ENCODE measurements at regions not wholly inside any gene's neighbourhood (a gene's known extent, or its start where the extent isn't known, plus 50 kb on each side); places are given as distances from the start of the nearest gene placed in this dataset.
"Not testable (repeated sequence)": the region's sequence is repeated elsewhere in the genome, so short reads cannot be mapped to it uniquely, and the experiment has no call there.

DNA sequence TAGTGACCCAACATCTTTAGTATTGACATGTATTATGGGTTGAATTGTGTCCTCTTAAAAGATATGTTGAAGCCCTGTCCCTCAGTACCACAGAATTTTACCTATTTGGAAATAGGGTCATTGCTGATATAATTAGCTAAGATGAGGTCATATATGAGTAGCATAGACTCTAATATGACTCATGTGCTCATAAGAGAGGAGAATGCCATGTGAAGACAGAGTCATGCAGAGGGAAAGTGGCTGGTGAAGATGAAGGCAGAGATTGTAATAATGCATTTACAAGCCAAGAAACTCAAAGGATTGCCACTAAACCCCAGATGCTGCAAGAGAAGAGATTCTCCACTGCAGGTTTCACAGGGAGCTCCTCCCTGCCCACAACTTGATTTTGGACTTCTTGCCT is 496.4 kb downstream of the KIF20B start:
- DNase-seq: no peak

DNA sequence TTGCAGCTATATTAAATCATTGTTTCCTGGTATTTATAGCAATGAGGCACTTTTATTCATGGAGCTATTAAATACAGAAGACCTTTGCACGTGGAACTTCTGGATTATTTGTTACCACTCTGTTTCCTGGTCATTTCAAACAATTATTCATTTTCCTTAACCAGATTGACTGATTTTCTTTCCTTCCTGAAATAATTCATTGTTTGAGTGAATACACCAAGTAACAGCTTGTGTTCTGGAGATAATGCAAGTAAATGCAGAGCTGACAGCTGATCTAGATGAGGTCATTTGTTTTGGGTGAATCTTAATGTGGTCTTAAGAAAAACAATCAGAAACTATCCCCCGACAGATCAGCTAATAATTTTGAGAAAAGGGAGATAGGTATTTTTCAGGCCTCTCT is 497.7 kb downstream of the KIF20B start:
- DNase-seq: no peak

DNA sequence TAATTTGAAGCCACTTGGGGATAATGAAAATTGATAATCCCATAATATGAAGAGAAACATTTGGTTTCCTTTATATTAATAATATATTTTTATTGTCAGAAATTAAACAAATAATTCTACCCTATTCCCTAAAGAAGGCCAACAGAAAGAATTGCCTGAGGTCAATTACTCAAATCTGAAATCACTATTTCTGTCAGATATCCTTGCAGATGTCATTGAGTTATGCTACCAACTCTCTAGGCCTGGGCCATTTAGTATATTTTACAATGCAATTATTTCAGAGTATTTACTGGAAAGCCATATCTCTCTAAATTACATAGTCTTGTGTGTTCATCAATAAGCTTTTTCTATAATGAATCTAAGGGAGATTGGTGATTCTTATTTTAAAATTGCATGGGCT is 498.1 kb downstream of the KIF20B start:
- DNase-seq: no peak

DNA sequence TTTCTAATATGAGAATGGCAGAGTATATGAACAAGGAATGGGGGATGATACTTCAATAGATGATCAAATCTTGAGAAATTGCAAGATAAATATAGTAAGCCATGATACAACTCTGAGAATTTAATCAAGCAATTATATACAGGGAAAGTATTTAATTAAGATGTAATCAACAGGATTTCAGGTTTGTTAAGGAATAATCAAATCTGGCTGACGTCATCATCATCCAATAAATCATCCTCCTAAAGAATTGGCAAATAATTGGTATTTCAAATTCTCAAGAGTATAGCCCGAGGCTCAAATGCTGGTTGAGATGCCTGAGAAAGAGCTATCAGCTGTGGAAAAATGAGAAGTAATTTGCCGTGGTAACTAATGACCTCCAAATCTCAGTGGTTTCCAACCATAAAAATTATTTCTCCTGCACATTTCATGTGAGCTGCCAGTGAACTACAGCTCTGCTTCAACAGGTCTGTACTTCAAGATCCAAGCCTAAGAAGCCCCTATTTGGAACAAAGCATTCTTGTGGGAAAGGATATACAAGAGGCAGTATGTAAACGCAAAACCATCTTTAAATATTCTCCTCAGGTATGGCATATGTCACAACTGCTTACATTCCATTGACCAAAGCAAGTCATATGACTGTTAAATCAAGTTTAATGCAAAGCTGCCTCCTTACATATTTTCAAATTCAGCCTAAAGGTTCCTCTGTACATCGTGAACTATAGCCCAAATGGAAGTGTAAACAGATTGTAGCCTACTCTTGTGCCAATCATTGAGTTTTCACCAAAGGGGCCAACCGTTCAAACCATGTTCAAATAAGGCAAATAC is 503.0 kb downstream of the KIF20B start:
- DNase-seq: no peak

DNA sequence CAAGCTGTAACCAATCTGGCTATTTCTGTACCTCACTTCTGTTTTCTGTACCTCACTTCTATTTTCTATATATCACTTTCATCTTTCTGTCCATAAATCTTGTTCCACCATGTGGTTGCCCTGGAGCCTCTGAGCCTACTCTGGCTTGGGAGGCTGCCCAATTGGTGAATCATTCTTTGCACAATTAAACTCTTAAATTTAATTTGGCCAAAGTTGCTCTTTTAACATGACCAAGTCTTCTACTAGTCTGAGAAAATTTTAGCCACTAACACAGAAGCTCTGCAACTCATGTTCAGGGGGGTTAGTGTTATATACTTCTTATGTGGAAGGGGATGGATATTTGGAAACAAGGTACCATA is 503.5 kb downstream of the KIF20B start:
- DNase-seq: no peak

DNA sequence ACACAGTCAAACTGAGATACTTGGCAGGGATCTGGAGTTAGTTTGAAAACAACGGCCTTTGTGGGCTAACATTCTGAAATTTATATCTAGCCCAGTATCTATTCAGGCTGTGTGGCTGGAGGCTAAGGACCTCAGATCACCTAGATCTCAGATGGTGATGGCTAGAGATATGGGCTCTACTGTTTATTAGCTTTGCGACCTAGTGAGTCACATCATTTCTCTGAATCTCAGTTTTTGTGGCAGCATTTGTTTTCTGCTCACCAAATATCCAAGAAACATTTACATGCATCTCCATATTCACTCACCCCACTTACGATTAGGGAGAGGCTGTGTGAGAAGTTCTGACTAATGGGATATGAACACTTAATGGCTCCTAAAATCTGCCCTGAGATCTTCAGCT is 503.9 kb downstream of the KIF20B start:
- no peak for DNase-seq

DNA sequence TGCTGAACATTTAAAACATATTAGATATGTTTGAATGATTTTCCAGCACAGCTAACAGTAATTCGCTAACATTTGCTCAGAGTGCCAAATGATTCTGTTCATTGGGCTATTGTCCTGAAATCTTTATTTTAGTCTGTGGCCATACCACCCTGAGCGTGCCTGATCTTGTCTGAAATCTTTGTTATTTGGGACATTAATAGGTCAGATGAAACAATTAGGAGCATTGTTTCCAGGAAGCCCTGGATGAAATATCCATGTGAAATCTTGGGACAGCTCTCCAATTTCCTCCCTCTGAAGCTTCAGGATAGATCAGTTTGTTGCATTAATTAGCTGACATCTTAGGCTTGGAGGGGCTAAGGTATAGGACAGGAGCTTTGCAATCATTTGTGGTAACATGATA is 512.0 kb downstream of the KIF20B start:
- DNase-seq: no peak

DNA sequence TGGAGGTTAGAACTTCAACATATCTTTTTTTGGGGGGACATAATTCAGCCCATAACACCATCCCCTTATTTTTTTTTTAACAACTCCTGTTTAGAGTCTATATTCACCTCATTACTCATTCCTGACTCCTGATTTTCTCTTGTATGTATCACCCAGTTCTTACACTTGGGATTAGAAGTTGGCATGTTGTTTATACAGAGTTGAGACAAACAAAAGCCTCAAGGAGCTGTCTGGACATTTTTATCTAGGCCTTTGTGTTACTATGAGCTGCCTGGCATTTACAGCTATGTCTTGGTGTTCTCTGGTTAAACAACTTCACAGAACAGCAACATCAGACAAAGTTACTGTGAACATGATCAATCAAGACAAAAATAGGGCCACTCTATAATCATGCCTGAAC is 517.5 kb downstream of the KIF20B start:
- no peak for DNase-seq

DNA sequence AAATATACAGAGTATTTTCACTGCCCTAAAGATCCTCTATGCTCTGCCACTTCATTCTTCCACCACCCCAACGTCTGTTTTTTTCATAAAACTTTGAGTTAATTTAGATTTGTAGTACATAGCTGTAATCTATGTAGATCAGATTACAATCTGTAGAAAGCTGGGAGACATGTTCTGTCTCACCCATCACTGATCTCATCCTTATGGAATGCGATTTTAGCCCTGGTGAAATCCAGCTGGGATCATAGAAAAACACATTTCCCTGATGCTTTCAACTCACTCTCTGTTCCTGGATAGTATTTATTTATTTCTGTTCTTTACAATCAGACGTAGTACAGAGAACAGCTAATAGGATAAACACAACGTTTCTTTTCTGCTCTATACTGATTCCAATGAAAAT is 521.0 kb downstream of the KIF20B start:
- no peak for DNase-seq

DNA sequence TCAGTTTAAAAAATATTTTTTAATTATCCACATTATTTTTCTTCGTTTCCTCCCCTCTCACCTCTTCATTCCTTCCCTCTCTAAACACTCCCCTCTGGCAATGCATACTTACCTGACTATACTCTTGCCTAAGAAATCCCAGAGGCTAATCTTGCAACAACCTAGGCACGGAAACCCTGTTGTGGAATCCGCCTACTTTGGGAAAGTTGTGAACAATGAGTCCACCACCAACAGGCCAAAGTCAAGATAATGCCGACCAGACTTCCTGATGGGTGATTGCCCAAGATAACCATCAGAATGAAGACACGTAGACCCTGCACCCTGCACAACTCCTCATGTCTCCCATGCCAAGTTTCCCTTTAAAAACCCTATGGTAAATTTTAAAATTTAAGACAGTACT is 521.5 kb downstream of the KIF20B start:
- no peak for DNase-seq

DNA sequence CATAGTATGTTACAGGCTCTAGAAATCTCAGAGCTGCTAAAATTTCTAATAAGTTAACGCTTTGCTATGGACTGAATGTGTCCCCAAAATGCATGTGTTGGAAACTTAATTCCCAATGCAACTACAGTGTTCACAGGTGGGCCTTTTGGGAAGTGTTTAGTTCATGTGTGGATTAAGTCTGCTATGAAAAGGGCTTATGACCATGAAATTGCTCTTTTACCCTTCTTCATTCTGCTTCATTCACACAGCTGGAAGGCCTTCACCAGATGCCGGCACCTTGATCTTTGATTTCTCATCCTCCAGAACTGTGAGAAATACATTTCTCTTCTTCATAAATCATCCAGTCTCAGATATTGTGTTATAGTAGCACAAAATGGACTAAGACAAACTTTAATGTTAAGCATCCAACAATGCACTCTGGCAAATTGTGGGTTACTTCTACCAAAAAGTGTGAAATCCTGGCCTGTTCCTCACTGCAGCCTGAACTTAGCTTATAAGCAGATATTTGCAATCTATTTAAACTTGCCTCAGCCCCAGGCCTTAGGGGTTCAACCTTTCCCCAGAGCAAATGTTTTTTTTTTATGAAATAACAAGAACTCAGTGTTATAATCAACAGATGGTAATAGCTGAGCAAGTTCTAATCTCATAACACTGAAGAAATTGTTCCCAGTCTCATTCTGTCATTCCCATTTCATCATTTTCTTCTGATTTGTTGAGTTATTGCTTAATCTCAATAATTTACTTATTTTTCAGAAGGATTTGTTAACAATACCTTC is 523.6 kb downstream of the KIF20B start:
- DNase-seq: no peak

DNA sequence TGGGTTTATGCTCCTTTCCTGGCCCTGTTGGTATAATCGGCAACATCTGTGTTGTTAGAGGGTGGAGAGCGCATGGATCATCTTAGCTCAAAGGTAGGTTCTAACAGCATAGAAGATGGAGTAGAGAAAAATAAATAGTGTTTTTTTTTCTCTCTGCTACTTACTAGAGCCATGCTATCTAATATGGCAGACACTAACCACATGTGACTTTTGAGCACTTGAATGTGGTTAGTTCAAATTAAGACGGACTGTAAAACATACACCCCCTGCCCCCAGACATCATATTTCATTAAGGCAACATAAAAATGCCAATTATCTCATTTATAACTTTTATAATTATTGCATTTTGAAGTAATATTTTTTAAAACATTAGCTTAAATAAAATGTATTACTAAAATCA is 525.1 kb downstream of the KIF20B start:
- DNase-seq: no peak

DNA sequence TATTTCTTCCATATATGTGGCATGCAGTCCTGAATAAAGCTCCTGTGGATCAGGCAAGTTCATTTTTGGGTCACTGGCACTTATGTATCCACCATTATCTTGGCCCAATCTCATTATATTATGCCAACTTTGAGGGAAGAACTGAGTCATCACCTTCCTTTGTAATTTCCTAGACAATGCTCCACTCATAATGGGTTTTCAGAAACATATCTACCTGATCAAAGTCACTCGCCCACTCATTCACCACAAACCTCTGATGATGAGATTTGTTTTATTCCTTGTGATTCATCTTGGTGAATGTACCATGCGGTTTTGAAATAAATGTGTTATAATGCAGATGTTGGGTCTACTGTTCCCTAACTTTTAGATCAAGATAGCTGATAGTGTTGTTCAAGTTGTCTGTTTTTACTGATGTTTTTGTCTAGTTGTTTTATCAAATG is 525.8 kb downstream of the KIF20B start:
- no peak for DNase-seq

DNA sequence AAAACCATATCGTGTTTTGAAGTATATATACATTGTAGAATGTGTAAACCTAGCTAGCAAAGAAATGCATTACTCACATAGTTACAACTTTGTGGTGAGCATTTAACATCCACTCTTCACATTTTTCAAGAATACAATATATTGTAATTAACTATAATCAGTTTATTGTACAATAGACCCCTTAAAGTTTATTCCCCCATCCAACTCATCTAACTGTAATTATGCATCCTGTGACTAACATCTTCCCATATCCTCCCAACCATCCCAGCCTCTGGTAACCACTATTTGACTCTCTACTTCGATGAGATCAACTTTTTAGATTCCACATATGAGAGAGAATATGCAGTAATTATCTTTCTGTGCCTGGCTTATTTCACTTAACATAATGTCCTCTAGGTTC is 526.4 kb downstream of the KIF20B start:
- DNase-seq: no peak

DNA sequence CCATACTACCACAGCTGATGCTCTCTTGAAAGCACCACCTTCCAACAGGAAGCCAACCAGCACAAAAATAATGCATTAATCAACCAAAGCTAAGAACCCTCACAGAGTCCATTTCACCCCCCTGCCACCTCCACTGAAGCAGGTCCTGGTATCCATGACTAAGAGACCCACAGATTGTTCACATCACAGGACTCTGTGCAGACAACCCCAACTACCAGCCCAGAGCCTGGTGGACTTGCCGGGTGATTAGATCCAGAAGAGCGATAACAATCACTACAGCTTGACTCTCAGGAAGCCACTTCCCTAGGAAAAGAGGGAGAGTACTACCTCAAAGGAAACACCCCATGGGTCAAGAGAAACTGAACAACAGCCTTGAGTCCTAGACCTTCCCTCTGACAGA is 528.1 kb downstream of the KIF20B start:
- DNase-seq: no peak

DNA sequence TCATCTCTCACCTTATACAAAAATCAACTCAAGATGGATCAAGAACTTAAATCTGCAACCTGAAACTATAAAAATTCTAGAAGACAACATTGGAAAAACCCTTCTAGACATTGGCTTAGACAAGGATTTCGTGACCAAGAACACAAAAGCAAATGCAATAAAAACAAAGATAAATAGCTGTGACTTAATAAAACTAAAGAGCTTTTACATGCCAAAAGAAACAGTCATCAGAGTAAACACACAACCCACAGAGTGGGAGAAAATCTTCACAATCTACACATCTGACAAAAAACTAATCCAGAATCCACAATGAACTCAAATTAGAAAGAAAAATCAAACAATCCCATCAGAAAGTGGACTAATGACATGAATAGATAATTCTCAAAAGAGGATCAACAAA is 532.4 kb downstream of the KIF20B start:
- DNase-seq: not testable (repeated sequence)

DNA sequence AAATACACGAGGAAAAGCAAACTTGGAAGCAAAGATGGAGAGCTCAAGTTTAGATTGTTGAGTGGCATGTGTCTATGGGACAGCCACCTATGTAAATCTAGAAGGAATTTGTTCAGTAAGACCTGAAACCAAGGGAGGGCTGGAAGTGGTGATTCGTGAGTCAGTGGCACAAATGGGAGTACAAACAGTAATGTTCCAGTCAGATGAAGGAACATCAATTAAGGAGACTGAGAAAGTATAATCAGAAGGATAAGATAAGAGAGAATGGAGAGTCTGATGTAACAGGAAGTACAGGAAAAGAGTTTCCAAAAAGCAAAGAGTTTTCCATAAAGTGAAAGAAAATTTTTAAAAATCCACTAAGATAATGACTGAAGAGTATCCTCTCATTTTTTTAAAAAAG is 544.2 kb downstream of the KIF20B start:
- DNase-seq: no peak

DNA sequence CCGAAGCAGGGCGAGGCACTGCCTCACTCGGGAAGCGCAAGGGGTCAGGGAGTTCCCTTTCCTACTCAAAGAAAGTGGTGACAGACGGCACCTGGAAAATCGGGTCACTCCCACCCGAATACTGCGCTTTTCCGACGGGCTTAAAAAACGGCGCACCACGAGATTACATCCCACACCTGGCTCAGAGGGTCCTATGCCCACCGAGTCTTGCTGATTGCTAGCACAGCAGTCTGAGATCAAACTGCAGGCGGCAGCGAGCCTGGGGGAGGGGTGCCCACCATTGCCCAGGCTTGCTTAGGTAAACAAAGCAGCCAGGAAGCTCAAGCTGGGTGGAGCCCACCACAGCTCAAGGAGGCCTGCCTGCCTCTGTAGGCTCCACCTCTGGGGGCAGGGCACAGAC is 549.4 kb downstream of the KIF20B start:
- DNase-seq: not testable (repeated sequence)

DNA sequence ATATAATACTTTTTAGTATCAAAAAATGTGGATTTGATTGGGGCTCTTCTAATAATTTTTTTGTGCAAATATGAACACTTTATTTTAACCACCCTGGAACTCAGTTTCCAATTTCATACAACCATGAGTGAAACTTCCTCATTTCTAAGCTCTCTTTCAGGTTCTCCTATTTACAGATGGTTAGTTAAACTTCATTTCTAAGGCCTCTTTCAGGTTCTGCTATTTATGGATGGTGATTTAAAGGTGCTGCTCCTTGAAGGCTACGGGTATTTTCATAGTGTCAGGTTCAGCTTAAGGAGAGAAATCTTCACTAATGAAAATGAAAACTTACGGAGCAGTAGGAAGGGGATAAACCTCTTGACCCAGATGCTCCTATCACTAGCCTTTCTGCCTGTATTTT is 568.3 kb downstream of the KIF20B start:
- no peak for DNase-seq

DNA sequence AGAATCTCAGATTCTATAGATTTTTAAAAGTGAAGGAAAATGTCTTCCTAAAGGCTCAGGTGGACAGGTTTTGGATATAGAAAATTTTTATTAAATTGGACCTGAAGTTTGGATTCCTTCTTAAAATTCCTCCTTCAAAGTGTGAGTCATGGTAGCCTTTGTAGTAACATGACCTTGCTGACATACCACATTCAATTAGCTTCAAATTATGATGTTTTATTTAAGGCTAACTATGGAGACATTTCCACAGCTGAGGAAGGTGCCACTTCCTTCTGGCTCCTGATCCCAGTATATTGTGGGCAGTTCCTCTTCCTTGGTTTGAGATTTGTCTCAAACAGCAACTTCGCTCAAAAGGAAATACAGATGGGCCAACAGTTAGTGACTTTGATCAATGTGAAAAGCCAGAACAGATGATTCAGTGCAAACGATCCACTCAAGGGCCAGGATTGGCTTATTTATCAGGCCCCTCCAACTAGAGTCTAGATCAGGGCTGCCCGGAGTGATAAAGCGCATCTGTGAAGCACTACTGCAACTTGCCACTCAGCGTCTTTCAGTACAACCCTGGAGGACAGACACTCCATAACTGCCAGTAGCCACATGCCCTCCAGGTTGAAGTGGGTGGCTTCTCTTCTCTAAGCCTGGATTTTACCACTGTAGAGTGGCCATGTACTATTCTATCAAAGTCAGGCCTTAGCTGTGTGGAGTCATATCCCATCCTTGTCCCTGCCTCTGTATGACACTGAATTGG is 573.5 kb downstream of the KIF20B start:
- DNase-seq: no peak

DNA sequence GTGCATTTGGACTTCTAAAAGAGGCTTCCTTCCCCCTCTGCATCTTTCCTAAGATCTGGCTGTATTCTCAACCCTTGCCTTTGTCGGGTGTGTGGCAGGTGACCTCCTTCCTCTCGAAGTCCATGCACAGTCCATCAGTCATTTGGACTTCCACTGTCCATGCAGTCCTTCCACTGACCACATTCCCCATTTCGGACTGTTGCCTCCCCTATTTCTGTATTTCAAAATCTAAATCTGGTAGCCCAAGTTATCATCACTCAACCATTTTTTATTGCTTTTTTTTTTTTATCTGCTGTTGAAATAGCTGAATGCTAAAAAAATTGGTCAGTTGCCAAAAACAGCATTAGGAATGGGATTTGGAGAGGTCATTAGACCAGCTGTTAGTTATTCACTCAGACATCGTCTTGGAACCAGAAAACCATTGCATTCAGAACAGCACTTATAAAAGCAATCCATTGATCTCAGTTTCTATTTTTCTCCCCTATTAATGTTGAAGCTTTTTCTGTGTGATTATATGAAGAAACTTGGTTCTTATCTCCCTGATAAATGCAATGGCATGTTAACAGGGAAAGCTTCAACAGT is 575.6 kb downstream of the KIF20B start:
- peak; percentile 5 for DNase-seq

DNA sequence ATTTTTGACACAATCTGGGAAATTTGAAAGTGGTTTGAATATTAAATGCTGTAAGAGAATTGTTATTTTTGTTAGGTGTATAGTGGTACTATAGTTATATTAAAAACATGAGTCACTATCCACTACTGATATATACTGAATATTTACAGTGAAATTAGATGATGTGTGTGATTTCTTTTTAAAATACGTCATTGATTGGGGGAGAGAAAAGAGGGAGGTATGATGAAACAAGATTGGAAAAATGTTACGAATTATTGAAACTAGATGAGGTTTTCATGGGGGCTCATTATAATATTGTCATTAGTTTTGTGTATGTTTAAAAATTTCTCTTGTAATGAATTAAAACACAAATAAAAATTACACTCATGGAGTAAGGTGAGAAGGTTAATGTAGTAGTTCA is 571.4 kb downstream of the HTR7 start:
- DNase-seq: no peak

DNA sequence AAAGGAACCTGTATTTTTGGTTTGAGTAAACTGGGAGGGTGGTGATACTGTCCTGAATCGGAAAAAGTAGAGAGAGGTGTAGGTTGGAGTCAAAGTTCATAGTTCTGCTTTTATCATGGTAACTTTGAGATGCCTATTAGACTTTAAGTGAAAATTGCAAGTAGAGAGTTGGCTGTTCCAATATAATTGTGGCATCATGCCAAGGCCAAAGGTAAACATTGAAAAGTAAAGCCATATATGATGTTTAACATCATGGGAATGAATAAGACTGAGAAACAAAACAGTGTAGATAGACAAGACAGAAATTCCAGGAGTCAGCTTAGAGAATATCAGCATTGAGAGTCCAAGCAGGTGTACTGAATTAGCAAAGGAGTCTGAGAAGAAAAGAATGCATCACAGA is 570.9 kb downstream of the HTR7 start:
- DNase-seq: no peak

Measured in NCI-H1092 (cell line).